ENCODE measurements at regions not wholly inside any gene's neighbourhood (a gene's known extent, or its start where the extent isn't known, plus 50 kb on each side); places are given as distances from the start of the nearest gene placed in this dataset.
A peak's percentile ranks its signal among the peaks of the same experiment; 100 is the strongest.
"Not testable (repeated sequence)": the region's sequence is repeated elsewhere in the genome, so short reads cannot be mapped to it uniquely, and the experiment has no call there.

- no peak for DNase-seq (ENCODE audit: low read depth)
- no peak overlapping the region for H3K4me3 ChIP-seq (ENCODE audit: control insufficient read depth, low read depth, low read length)
- TF ChIP-seq CTCF (IDR thresholded peaks at IDR 0.05; ENCODE audit: control insufficient read depth, insufficient read depth, low read depth, low read length, missing control alignments): no peak
Observed at GRCh38 chr2:173716458-173717052, 248.6 kb downstream of the SP3 start.

- H3K4me3 ChIP-seq (ENCODE audit: control insufficient read depth, low read depth, low read length): no peak overlapping the region
- TF ChIP-seq CTCF (IDR thresholded peaks at IDR 0.05; ENCODE audit: control insufficient read depth, insufficient read depth, low read depth, low read length, missing control alignments): no peak
- no peak for DNase-seq (ENCODE audit: low read depth)
Observed at GRCh38 chr2:173719471-173719870, 245.7 kb downstream of the SP3 start.

GRCh38 chr2:173720306-173720705 is 244.9 kb downstream of the SP3 start:
- TF ChIP-seq CTCF (IDR thresholded peaks at IDR 0.05; ENCODE audit: control insufficient read depth, insufficient read depth, low read depth, low read length, missing control alignments): peak; percentile 18
- H3K4me3 ChIP-seq (ENCODE audit: control insufficient read depth, low read depth, low read length): no peak overlapping the region
- DNase-seq (ENCODE audit: low read depth): no peak

GRCh38 chr2:173734797-173735196 is 230.4 kb downstream of the SP3 start:
- no peak overlapping the region for H3K4me3 ChIP-seq (ENCODE audit: control insufficient read depth, low read depth, low read length)
- no peak for DNase-seq (ENCODE audit: low read depth)
- TF ChIP-seq CTCF (IDR thresholded peaks at IDR 0.05; ENCODE audit: control insufficient read depth, insufficient read depth, low read depth, low read length, missing control alignments): no peak

- DNase-seq (ENCODE audit: low read depth); H3K4me3 ChIP-seq (ENCODE audit: control insufficient read depth, low read depth, low read length): not testable (repeated sequence)
Observed at GRCh38 chr2:173737954-173738575, 227.1 kb downstream of the SP3 start.

GRCh38 chr2:173739006-173739405 is 226.2 kb downstream of the SP3 start:
- H3K4me3 ChIP-seq (ENCODE audit: control insufficient read depth, low read depth, low read length): no peak overlapping the region
- DNase-seq (ENCODE audit: low read depth): no peak
- TF ChIP-seq CTCF (IDR thresholded peaks at IDR 0.05; ENCODE audit: control insufficient read depth, insufficient read depth, low read depth, low read length, missing control alignments): no peak

- no peak for DNase-seq (ENCODE audit: low read depth)
- TF ChIP-seq CTCF (IDR thresholded peaks at IDR 0.05; ENCODE audit: control insufficient read depth, insufficient read depth, low read depth, low read length, missing control alignments): no peak
- no peak overlapping the region for H3K4me3 ChIP-seq (ENCODE audit: control insufficient read depth, low read depth, low read length)
Observed at GRCh38 chr2:173740639-173741038, 224.5 kb downstream of the SP3 start.

All from AG09309 (cell line).